ENCODE measurements at regions not wholly inside any gene's neighbourhood (a gene's known extent, or its start where the extent isn't known, plus 50 kb on each side); places are given as distances from the start of the nearest gene placed in this dataset.
"Not testable (repeated sequence)": the region's sequence is repeated elsewhere in the genome, so short reads cannot be mapped to it uniquely, and the experiment has no call there.

- peak; percentile 50 for DNase-seq (ENCODE audit: low spot score)
Measured at GRCh38 chr14:30443368-30444007, 115.5 kb upstream of the G2E3 start.

- no peak for DNase-seq (ENCODE audit: low spot score)
Measured at GRCh38 chr14:30444451-30444850, 114.5 kb upstream of the G2E3 start.

GRCh38 chr14:30445011-30445793 lies 113.8 kb upstream of the G2E3 start:
- no peak for DNase-seq (ENCODE audit: low spot score)

GRCh38 chr14:30445852-30446251 lies 113.1 kb upstream of the G2E3 start:
- no peak for DNase-seq (ENCODE audit: low spot score)

GRCh38 chr14:30450631-30451545 lies 108.1 kb upstream of the G2E3 start:
- DNase-seq (ENCODE audit: low spot score): no peak

- no peak for DNase-seq (ENCODE audit: low spot score)
Measured at GRCh38 chr14:30456296-30456695, 102.7 kb upstream of the G2E3 start.

- no peak for DNase-seq (ENCODE audit: low spot score)
Measured at GRCh38 chr14:30462358-30462757, 96.6 kb upstream of the G2E3 start.

- no peak for DNase-seq (ENCODE audit: low spot score)
Measured at GRCh38 chr14:30464481-30464880, 94.5 kb upstream of the G2E3 start.

- no peak for DNase-seq (ENCODE audit: low spot score)
Measured at GRCh38 chr14:30468354-30468753, 90.6 kb upstream of the G2E3 start.

- no peak for DNase-seq (ENCODE audit: low spot score)
Measured at GRCh38 chr14:30471980-30472379, 87.0 kb upstream of the G2E3 start.

- DNase-seq (ENCODE audit: low spot score): not testable (repeated sequence)
Measured at GRCh38 chr14:30473846-30474696, 84.9 kb upstream of the G2E3 start.

- no peak for DNase-seq (ENCODE audit: low spot score)
Measured at GRCh38 chr14:30482276-30482675, 76.7 kb upstream of the G2E3 start.

GRCh38 chr14:30484201-30484600 lies 74.8 kb upstream of the G2E3 start:
- DNase-seq (ENCODE audit: low spot score): no peak

GRCh38 chr14:30484976-30485375 lies 74.0 kb upstream of the G2E3 start:
- no peak for DNase-seq (ENCODE audit: low spot score)

GRCh38 chr14:30496852-30497251 lies 62.1 kb upstream of the G2E3 start:
- no peak for DNase-seq (ENCODE audit: low spot score)

GRCh38 chr14:30499358-30499757 lies 59.6 kb upstream of the G2E3 start:
- DNase-seq (ENCODE audit: low spot score): no peak

GRCh38 chr14:30500222-30500621 lies 58.7 kb upstream of the G2E3 start:
- no peak for DNase-seq (ENCODE audit: low spot score)

GRCh38 chr14:30507209-30507608 lies 51.7 kb upstream of the G2E3 start:
- no peak for DNase-seq (ENCODE audit: low spot score)
